ENCODE measurements at regions not wholly inside any gene's neighbourhood (a gene's known extent, or its start where the extent isn't known, plus 50 kb on each side); places are given as distances from the start of the nearest gene placed in this dataset.

DNA sequence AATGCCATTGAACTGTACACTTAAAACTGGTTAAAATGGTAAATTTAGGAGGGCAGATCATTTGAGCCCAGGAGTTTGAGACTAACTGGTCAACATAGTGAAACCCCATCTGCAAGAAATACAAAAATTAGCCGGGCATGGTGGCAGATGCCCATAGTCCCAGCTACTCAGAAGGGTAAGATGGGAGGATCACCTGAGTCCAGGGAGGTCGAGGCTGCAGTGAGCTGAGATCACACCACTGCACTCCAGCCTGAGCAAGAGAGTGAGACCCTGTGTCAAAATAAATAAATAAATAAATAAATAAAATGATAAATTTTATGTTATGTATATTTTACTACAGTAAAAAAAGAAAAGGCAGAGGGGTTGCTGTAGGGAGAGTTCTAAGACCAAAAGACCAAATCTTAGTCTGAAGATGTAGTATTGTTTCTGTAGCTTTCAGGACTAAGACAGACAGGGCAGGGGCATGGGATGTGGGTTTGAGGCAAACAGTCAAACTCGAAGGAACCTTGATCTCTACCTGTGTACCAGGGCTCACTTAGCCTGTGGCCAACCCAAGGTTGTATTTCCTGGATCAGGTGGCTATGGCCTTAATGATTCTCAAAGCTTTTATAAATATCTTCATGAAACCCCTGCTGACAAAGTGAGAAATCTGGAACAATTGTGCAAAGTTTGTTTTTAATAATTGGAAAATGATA, 316.7 kb downstream of the CYRIA start:
- TF ChIP-seq, protein P1, sequence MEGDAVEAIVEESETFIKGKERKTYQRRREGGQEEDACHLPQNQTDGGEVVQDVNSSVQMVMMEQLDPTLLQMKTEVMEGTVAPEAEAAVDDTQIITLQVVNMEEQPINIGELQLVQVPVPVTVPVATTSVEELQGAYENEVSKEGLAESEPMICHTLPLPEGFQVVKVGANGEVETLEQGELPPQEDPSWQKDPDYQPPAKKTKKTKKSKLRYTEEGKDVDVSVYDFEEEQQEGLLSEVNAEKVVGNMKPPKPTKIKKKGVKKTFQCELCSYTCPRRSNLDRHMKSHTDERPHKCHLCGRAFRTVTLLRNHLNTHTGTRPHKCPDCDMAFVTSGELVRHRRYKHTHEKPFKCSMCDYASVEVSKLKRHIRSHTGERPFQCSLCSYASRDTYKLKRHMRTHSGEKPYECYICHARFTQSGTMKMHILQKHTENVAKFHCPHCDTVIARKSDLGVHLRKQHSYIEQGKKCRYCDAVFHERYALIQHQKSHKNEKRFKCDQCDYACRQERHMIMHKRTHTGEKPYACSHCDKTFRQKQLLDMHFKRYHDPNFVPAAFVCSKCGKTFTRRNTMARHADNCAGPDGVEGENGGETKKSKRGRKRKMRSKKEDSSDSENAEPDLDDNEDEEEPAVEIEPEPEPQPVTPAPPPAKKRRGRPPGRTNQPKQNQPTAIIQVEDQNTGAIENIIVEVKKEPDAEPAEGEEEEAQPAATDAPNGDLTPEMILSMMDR (IDR thresholded peaks at IDR 0.05; ENCODE audit: low read depth, low read length), result no peak
- TF ChIP-seq POLR2A (IDR thresholded peaks at IDR 0.05; ENCODE audit: extremely low read depth, insufficient read length) (no peak), MYC (IDR thresholded peaks at IDR 0.05; ENCODE audit: low read depth, low read length) (no peak)
- TF ChIP-seq, protein P2, sequence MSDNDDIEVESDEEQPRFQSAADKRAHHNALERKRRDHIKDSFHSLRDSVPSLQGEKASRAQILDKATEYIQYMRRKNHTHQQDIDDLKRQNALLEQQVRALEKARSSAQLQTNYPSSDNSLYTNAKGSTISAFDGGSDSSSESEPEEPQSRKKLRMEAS (IDR thresholded peaks at IDR 0.05; ENCODE audit: low read depth, low read length), result no peak

Data from NB4 (cell line).